NCI-H2107 treated with DMSO at 0.1 percent for 48 hours (cell line): ENCODE measurements at regions not wholly inside any gene's neighbourhood (a gene's known extent, or its start where the extent isn't known, plus 50 kb on each side); places are given as distances from the start of the nearest gene placed in this dataset.

Source experiments
- DNase-seq: peaks from one replicate; lab custom pipeline; 2025; ENCODE audit not compliant: unreplicated experiment; lab: John Stamatoyannopoulos, UW

GRCh38 chr3:88921986-88922385 is 185.4 kb upstream of the EPHA3 start:
- DNase-seq = no peak

- DNase-seq = no peak
These were observed 181.2 kb upstream of the EPHA3 start for GRCh38 chr3:88926221-88926620.

- DNase-seq = no peak
These were observed 176.8 kb upstream of the EPHA3 start for GRCh38 chr3:88930611-88931010.

- no peak for DNase-seq
These were observed 170.6 kb upstream of the EPHA3 start for GRCh38 chr3:88936831-88937230.

- no peak for DNase-seq
These were observed 167.1 kb upstream of the EPHA3 start for GRCh38 chr3:88940296-88940695.

GRCh38 chr3:88947013-88947412 is 160.4 kb upstream of the EPHA3 start:
- DNase-seq = no peak

GRCh38 chr3:88954853-88955252 is 152.6 kb upstream of the EPHA3 start:
- DNase-seq = no peak

GRCh38 chr3:88955274-88955673 is 152.1 kb upstream of the EPHA3 start:
- DNase-seq = no peak

GRCh38 chr3:88957711-88958439 is 149.5 kb upstream of the EPHA3 start:
- no peak for DNase-seq

- no peak for DNase-seq
These were observed 147.4 kb upstream of the EPHA3 start for GRCh38 chr3:88960019-88960418.

- no peak for DNase-seq
These were observed 144.4 kb upstream of the EPHA3 start for GRCh38 chr3:88963003-88963402.

GRCh38 chr3:88979760-88980159 is 127.7 kb upstream of the EPHA3 start:
- DNase-seq = no peak

GRCh38 chr3:88983458-88983857 is 124.0 kb upstream of the EPHA3 start:
- no peak for DNase-seq

GRCh38 chr3:88984256-88984655 is 123.2 kb upstream of the EPHA3 start:
- no peak for DNase-seq

GRCh38 chr3:88984832-88985231 is 122.6 kb upstream of the EPHA3 start:
- DNase-seq = no peak

GRCh38 chr3:88985491-88985890 is 121.9 kb upstream of the EPHA3 start:
- DNase-seq = no peak

GRCh38 chr3:88986834-88987233 is 120.6 kb upstream of the EPHA3 start:
- DNase-seq = no peak

GRCh38 chr3:88987776-88988175 is 119.6 kb upstream of the EPHA3 start:
- no peak for DNase-seq

- DNase-seq = no peak
These were observed 118.5 kb upstream of the EPHA3 start for GRCh38 chr3:88988906-88989305.

GRCh38 chr3:88991496-88991895 is 115.9 kb upstream of the EPHA3 start:
- DNase-seq = no peak

- no peak for DNase-seq
These were observed 110.7 kb upstream of the EPHA3 start for GRCh38 chr3:88996691-88997090.

GRCh38 chr3:88997260-88997659 is 110.2 kb upstream of the EPHA3 start:
- no peak for DNase-seq

- DNase-seq = no peak
These were observed 106.5 kb upstream of the EPHA3 start for GRCh38 chr3:89000886-89001285.
